H9 (cell line): ENCODE measurements at regions not wholly inside any gene's neighbourhood (a gene's known extent, or its start where the extent isn't known, plus 50 kb on each side); places are given as distances from the start of the nearest gene placed in this dataset.

ENCODE experiments used
- DNase-seq: peaks from one replicate; pipeline ENCODE4 v3.0.0-alpha.2; 2017
- H2AFZ ChIP-seq: one replicate; pipeline ENCODE4 v1.6.1; 2013; ENCODE audit warnings: mild to moderate bottlenecking, low read length, control low read depth, moderate library complexity
- H2AK5ac ChIP-seq: 2 replicates; pipeline ENCODE4 v1.6.1; 2013; ENCODE audit warnings: low read length, control low read depth, mixed read lengths; ENCODE audit not compliant: insufficient read length
- H2BK120ac ChIP-seq: one replicate; pipeline ENCODE4 v1.6.1; 2013; ENCODE audit warnings: low read depth, mild to moderate bottlenecking, low read length, control low read depth, inconsistent platforms; ENCODE audit not compliant: poor library complexity, severe bottlenecking
- H2BK12ac ChIP-seq: 2 replicates; pipeline ENCODE4 v1.6.1; 2013; ENCODE audit warnings: low read length, control low read depth, mixed read lengths, low read depth; ENCODE audit not compliant: insufficient read length
- H2BK15ac ChIP-seq: 2 replicates; pipeline ENCODE4 v1.6.1; 2013; ENCODE audit warnings: low read depth, low read length, control low read depth
- H2BK20ac ChIP-seq: one replicate; pipeline ENCODE4 v1.6.1; 2013; ENCODE audit warnings: low read depth, mild to moderate bottlenecking, low read length, control low read depth, inconsistent platforms; ENCODE audit not compliant: poor library complexity, severe bottlenecking
- H2BK5ac ChIP-seq: 2 replicates; pipeline ENCODE4 v1.6.1; 2013; ENCODE audit warnings: low read length, control low read depth, mixed read lengths; ENCODE audit not compliant: insufficient read length
- H3K14ac ChIP-seq: 2 replicates; pipeline ENCODE4 v1.6.1; 2013; ENCODE audit warnings: low read length, control low read depth; ENCODE audit not compliant: insufficient read depth
- H3K18ac ChIP-seq: 2 replicates; pipeline ENCODE4 v1.6.1; 2013; ENCODE audit warnings: low read depth, mild to moderate bottlenecking, mixed read lengths, low read length, control low read depth; ENCODE audit not compliant: insufficient read length
- H3K23ac ChIP-seq: 2 replicates; pipeline ENCODE4 v1.6.1; 2013; ENCODE audit warnings: low read length, control low read depth, mixed read lengths, low read depth; ENCODE audit not compliant: insufficient read length
- H3K23me2 ChIP-seq: 2 replicates; pipeline ENCODE4 v1.6.1; 2013; ENCODE audit warnings: low read depth, mild to moderate bottlenecking, mixed read lengths, low read length, control low read depth; ENCODE audit not compliant: insufficient read length, poor library complexity, severe bottlenecking
- H3K27ac ChIP-seq: 2 replicates; pipeline ENCODE4 v1.5.1; 2013; ENCODE audit warnings: low read length, control low read depth, mixed read lengths, low read depth; ENCODE audit not compliant: insufficient read length
- H3K27me3 ChIP-seq: 2 replicates; pipeline ENCODE4 v1.6.1; 2013; ENCODE audit warnings: low read length, control low read depth, inconsistent platforms; ENCODE audit not compliant: insufficient read depth
- H3K4ac ChIP-seq: 2 replicates; pipeline ENCODE4 v1.6.1; 2013; ENCODE audit warnings: low read depth, mild to moderate bottlenecking, control low read depth, inconsistent platforms, low read length, moderate library complexity
- H3K4me1 ChIP-seq: 2 replicates; pipeline ENCODE4 v1.6.1; 2013; ENCODE audit warnings: low read length, control low read depth, inconsistent platforms; ENCODE audit not compliant: insufficient read depth
- H3K4me2 ChIP-seq: 2 replicates; pipeline ENCODE4 v1.6.1; 2013; ENCODE audit warnings: low read length, control low read depth, mixed read lengths; ENCODE audit not compliant: insufficient read length, insufficient read depth
- H3K56ac ChIP-seq: 2 replicates; pipeline ENCODE4 v1.6.1; 2013; ENCODE audit warnings: low read depth, mild to moderate bottlenecking, mixed read lengths, low read length, control low read depth; ENCODE audit not compliant: insufficient read length
- H3K79me1 ChIP-seq: 2 replicates; pipeline ENCODE4 v1.6.1; 2013; ENCODE audit warnings: low read depth, mild to moderate bottlenecking, moderate library complexity, low read length, control low read depth, inconsistent platforms; ENCODE audit not compliant: insufficient read depth, poor library complexity, severe bottlenecking
- H3K79me2 ChIP-seq: 2 replicates; pipeline ENCODE4 v1.6.1; 2013; ENCODE audit warnings: low read length, control low read depth, inconsistent platforms; ENCODE audit not compliant: insufficient read depth
- H3K9ac ChIP-seq: 2 replicates; pipeline ENCODE4 v1.6.1; 2013; ENCODE audit warnings: low read length, control low read depth, mixed read lengths; ENCODE audit not compliant: insufficient read length; ENCODE audit errors: extremely low read depth
- H3K9me3 ChIP-seq: one replicate; pipeline ENCODE4 v1.6.1; 2013; ENCODE audit warnings: low read depth, low read length, inconsistent platforms; ENCODE audit not compliant: control insufficient read depth
- H3T11ph ChIP-seq: one replicate; pipeline ENCODE4 v1.6.1; 2013; ENCODE audit warnings: mild to moderate bottlenecking, low read length, control low read depth, inconsistent platforms
- H4K20me1 ChIP-seq: one replicate; pipeline ENCODE4 v1.6.1; 2013; ENCODE audit not compliant: control insufficient read depth, insufficient read length, insufficient read depth
- H4K5ac ChIP-seq: 2 replicates; pipeline ENCODE4 v1.6.1; 2013; ENCODE audit warnings: low read depth, mild to moderate bottlenecking, mixed read lengths, low read length, control low read depth; ENCODE audit not compliant: insufficient read length
- H4K8ac ChIP-seq: replicated peaks from 2 replicates; pipeline ENCODE4 v1.6.1; 2013; ENCODE audit warnings: low read length, control low read depth, mixed read lengths, low read depth; ENCODE audit not compliant: insufficient read length
- H4K91ac ChIP-seq: 2 replicates; pipeline ENCODE4 v1.6.1; 2013; ENCODE audit warnings: low read depth, mild to moderate bottlenecking, moderate library complexity, mixed read lengths, low read length, control low read depth; ENCODE audit not compliant: insufficient read length
- H3K27ac Mint-ChIP-seq, 3 experiments: 2 replicates in 2 of 3; 3 replicates in 1 of 3; pipeline ENCODE4 v1.8.0; 2020 to 2021; ENCODE audit warnings: mixed read lengths in 3 of 3, mild to moderate bottlenecking in 1 of 3, moderate library complexity in 1 of 3
- H3K27me3 Mint-ChIP-seq: 2 replicates; pipeline ENCODE4 v1.8.0; 2021; ENCODE audit warnings: low read depth, mild to moderate bottlenecking, moderate library complexity, mixed read lengths
- H3K36me3 Mint-ChIP-seq, 3 experiments: 2 replicates in 2 of 3; 3 replicates in 1 of 3; pipeline ENCODE4 v1.8.0; 2020 to 2021; ENCODE audit warnings: low read depth in 3 of 3, mixed read lengths in 3 of 3; ENCODE audit not compliant: insufficient read depth in 1 of 3
- H3K4me1 Mint-ChIP-seq, 2 experiments: 2 replicates each; pipeline ENCODE4 v1.8.0; 2020; ENCODE audit warnings: mixed read lengths in 2 of 2
- H3K4me3 Mint-ChIP-seq, 2 experiments: 2 replicates in 1 of 2; 3 replicates in 1 of 2; pipeline ENCODE4 v1.8.0; 2020 to 2021; ENCODE audit warnings: mild to moderate bottlenecking in 2 of 2, mixed read lengths in 2 of 2, moderate library complexity in 1 of 2
- H3K9me3 Mint-ChIP-seq, 2 experiments: 2 replicates in 1 of 2; 3 replicates in 1 of 2; pipeline ENCODE4 v1.8.0; 2020; ENCODE audit warnings: mild to moderate bottlenecking in 2 of 2, mixed read lengths in 2 of 2, moderate library complexity in 1 of 2
- CTCF ChIP-seq: fragments of 200-600 bp; sonication (generic); conservative IDR thresholded peaks from 3 replicates; pipeline ENCODE4 v1.8.0; 2021; ENCODE audit warnings: antibody characterized with exemption, mild to moderate bottlenecking
- WGBS: extraction: QIAGEN DNeasy Blood & Tissue Kit; methylation state at CpG from one replicate; pipeline ENCODE4 v1.1.7; 2013; ENCODE audit warnings: missing lambda C conversion rate, low lambda C conversion rate, mixed read lengths; ENCODE audit not compliant: insufficient read length; ENCODE audit errors: extremely low coverage; 5-methylcytosine and 5-hydroxymethylcytosine counted together

GRCh38 chr13:39811051-39811450 lies 155.6 kb downstream of the COG6 start:
- peaks cover 7 to 13% of the 10 kb centered on the region in 2 experiments for H3K4me1 Mint-ChIP-seq
- Histone ChIP-seq H4K8ac (no peak overlapping the region), H3K23ac (no peak overlapping the region), H3K27me3 (no peaks in the 10 kb centered on the region), H3K23me2 (no peaks in the 10 kb centered on the region), H2BK20ac (no peak overlapping the region), H4K20me1 (no peaks in the 10 kb centered on the region), H2BK5ac (no peak overlapping the region), H2AK5ac (no peak overlapping the region), H3K4me2 (no peak overlapping the region), H2BK12ac (no peak overlapping the region), H3K14ac (no peak overlapping the region), H2AFZ (no peak overlapping the region), H2BK120ac (no peak overlapping the region), H3K9me3 (no peaks in the 10 kb centered on the region), H2BK15ac (no peak overlapping the region), H3K4me1 (peaks cover 4% of the 10 kb centered on the region; the same call in 1 of the 2 replicates), H3T11ph (no peak overlapping the region), H3K79me1 (no peaks in the 10 kb centered on the region), H4K5ac (no peak overlapping the region), H3K18ac (no peak overlapping the region), H3K56ac (no peak overlapping the region), H4K91ac (no peak overlapping the region), H3K79me2 (no peaks in the 10 kb centered on the region), H3K9ac (no peak overlapping the region), H3K4ac (no peak overlapping the region), H3K27ac (no peak overlapping the region)
- no peaks in the 10 kb centered on the region for H3K27me3 Mint-ChIP-seq
- no peak for DNase-seq
- no peak overlapping the region for H3K4me3 Mint-ChIP-seq
- H3K36me3 Mint-ChIP-seq: no peaks in the 10 kb centered on the region
- no peaks in the 10 kb centered on the region for H3K9me3 Mint-ChIP-seq
- WGBS: no CpG with 5 or more reads among the region's 6 CpGs
- H3K27ac Mint-ChIP-seq: no peak overlapping the region
- TF ChIP-seq CTCF: no peak
